GM06990 (cell line): ENCODE measurements at regions not wholly inside any gene's neighbourhood (a gene's known extent, or its start where the extent isn't known, plus 50 kb on each side); places are given as distances from the start of the nearest gene placed in this dataset.

Experiments
- DNase-seq: peaks from one replicate; pipeline ENCODE4 v3.0.0-alpha.2; 2011; ENCODE audit not compliant: insufficient read length; ENCODE audit errors: extremely low read depth
- H3K27me3 ChIP-seq: replicated peaks from 2 replicates; pipeline ENCODE4 v1.6.0; 2011; ENCODE audit warnings: low read length; ENCODE audit not compliant: control insufficient read depth, insufficient read depth
- H3K36me3 ChIP-seq: 2 replicates; pipeline ENCODE4 v1.5.1; 2011; ENCODE audit warnings: low read length; ENCODE audit not compliant: control insufficient read depth, insufficient read depth
- H3K4me3 ChIP-seq: replicated peaks from 2 replicates; pipeline ENCODE4 v1.5.1; 2011; ENCODE audit warnings: low read depth, mild to moderate bottlenecking, control low read depth, low read length
- CTCF ChIP-seq: IDR thresholded peaks from 2 replicates; pipeline ENCODE4 v1.5.1; 2011; ENCODE audit warnings: low read length, control low read depth, mild to moderate bottlenecking, inconsistent platforms; ENCODE audit not compliant: insufficient read depth, poor library complexity, severe bottlenecking

GRCh38 chr1:112316254-112316913 lies 79.6 kb upstream of the CTTNBP2NL start:
- H3K4me3 ChIP-seq = no peak overlapping the region
- DNase-seq = no peak
- H3K36me3 ChIP-seq = no peaks in the 10 kb centered on the region
- no peaks in the 10 kb centered on the region for H3K27me3 ChIP-seq
- TF ChIP-seq CTCF = no peak

- no peak overlapping the region for H3K4me3 ChIP-seq
- no peak for DNase-seq
- H3K36me3 ChIP-seq = no peaks in the 10 kb centered on the region
- H3K27me3 ChIP-seq = no peaks in the 10 kb centered on the region
- no peak for TF ChIP-seq CTCF
These were observed 78.9 kb upstream of the CTTNBP2NL start for GRCh38 chr1:112317140-112317539.

- Histone ChIP-seq H3K4me3 (no peak overlapping the region), H3K36me3 (no peaks in the 10 kb centered on the region), H3K27me3 (no peaks in the 10 kb centered on the region)
- TF ChIP-seq CTCF = no peak
- no peak for DNase-seq
These were observed 78.4 kb upstream of the CTTNBP2NL start for GRCh38 chr1:112317611-112318062.

- Histone ChIP-seq H3K4me3 (no peak overlapping the region), H3K36me3 (no peaks in the 10 kb centered on the region), H3K27me3 (no peaks in the 10 kb centered on the region)
- TF ChIP-seq CTCF = no peak
- no peak for DNase-seq
These were observed 77.8 kb upstream of the CTTNBP2NL start for GRCh38 chr1:112318263-112318662.

- no peaks in the 10 kb centered on the region for H3K27me3 ChIP-seq
- H3K36me3 ChIP-seq = no peaks in the 10 kb centered on the region
- no peak for DNase-seq
- H3K4me3 ChIP-seq = no peak overlapping the region
- no peak for TF ChIP-seq CTCF
These were observed 77.2 kb upstream of the CTTNBP2NL start for GRCh38 chr1:112318698-112319370.
